ENCODE measurements at regions not wholly inside any gene's neighbourhood (a gene's known extent, or its start where the extent isn't known, plus 50 kb on each side); places are given as distances from the start of the nearest gene placed in this dataset.
"Not testable (repeated sequence)": the region's sequence is repeated elsewhere in the genome, so short reads cannot be mapped to it uniquely, and the experiment has no call there.

GRCh38 chr5:42317575-42317974 is 105.7 kb upstream of the GHR start:
- H3K4me3 ChIP-seq (ENCODE audit: insufficient read depth, low read length, poor library complexity, severe bottlenecking), result no peak overlapping the region

GRCh38 chr5:42319546-42319945 is 103.7 kb upstream of the GHR start:
- H3K9me3 ChIP-seq (ENCODE audit: insufficient read depth, low read length); H2AFZ ChIP-seq (ENCODE audit: low read depth, low read length, severe bottlenecking); H3K4me2 ChIP-seq (ENCODE audit: low read depth, low read length, poor library complexity, severe bottlenecking); H3K9ac ChIP-seq (ENCODE audit: low read length); H3K9me2 ChIP-seq (replicated peaks; ENCODE audit: insufficient read depth, low read length); H4K20me1 ChIP-seq (ENCODE audit: low read depth, low read length); H3F3A ChIP-seq (ENCODE audit: insufficient read depth); H3K4me3 ChIP-seq (ENCODE audit: insufficient read depth, low read length, poor library complexity, severe bottlenecking); H3K36me3 ChIP-seq (ENCODE audit: low read length); H3K79me2 ChIP-seq (ENCODE audit: insufficient read depth, low read length); H3K27ac ChIP-seq (ENCODE audit: low read depth, low read length); H3K27me3 ChIP-seq (ENCODE audit: low read length): not testable (repeated sequence)

More at GRCh38 chr5:42317575-42317974, 105.7 kb upstream of the GHR start:
- H3K27ac ChIP-seq (ENCODE audit: low read depth, low read length), result no peak overlapping the region
- no peak overlapping the region for H2AFZ ChIP-seq (ENCODE audit: low read depth, low read length, severe bottlenecking)
- H3K36me3 ChIP-seq (ENCODE audit: low read length), result no peaks in the 10 kb centered on the region
- no peak overlapping the region for H3K4me2 ChIP-seq (ENCODE audit: low read depth, low read length, poor library complexity, severe bottlenecking)
- no peaks in the 10 kb centered on the region for H3F3A ChIP-seq (ENCODE audit: insufficient read depth)
- H3K9me3 ChIP-seq (ENCODE audit: insufficient read depth, low read length), result no peaks in the 10 kb centered on the region
- H3K9ac ChIP-seq (ENCODE audit: low read length), result no peak overlapping the region
- no peaks in the 10 kb centered on the region for H3K27me3 ChIP-seq (ENCODE audit: low read length)
- no peaks in the 10 kb centered on the region for H3K79me2 ChIP-seq (ENCODE audit: insufficient read depth, low read length)
- TF ChIP-seq EZH2phosphoT487 (conservative IDR thresholded peaks at IDR 0.05; ENCODE audit: low read length), result no peak
- no peak for TF ChIP-seq CTCF (IDR thresholded peaks at IDR 0.05; ENCODE audit: insufficient read depth, low read length, poor library complexity, severe bottlenecking)
- no peaks in the 10 kb centered on the region for H3K9me2 ChIP-seq (replicated peaks; ENCODE audit: insufficient read depth, low read length)
- no peaks in the 10 kb centered on the region for H4K20me1 ChIP-seq (ENCODE audit: low read depth, low read length)

- no peaks in the 10 kb centered on the region for H4K20me1 ChIP-seq (ENCODE audit: low read depth, low read length)
- no peaks in the 10 kb centered on the region for H3F3A ChIP-seq (ENCODE audit: insufficient read depth)
- no peak overlapping the region for H3K4me2 ChIP-seq (ENCODE audit: low read depth, low read length, poor library complexity, severe bottlenecking)
- no peaks in the 10 kb centered on the region for H3K36me3 ChIP-seq (ENCODE audit: low read length)
- H3K9me3 ChIP-seq (ENCODE audit: insufficient read depth, low read length), result no peaks in the 10 kb centered on the region
- no peak overlapping the region for H2AFZ ChIP-seq (ENCODE audit: low read depth, low read length, severe bottlenecking)
- no peak overlapping the region for H3K4me3 ChIP-seq (ENCODE audit: insufficient read depth, low read length, poor library complexity, severe bottlenecking)
- no peak overlapping the region for H3K9ac ChIP-seq (ENCODE audit: low read length)
- no peak overlapping the region for H3K27ac ChIP-seq (ENCODE audit: low read depth, low read length)
- TF ChIP-seq EZH2phosphoT487 (conservative IDR thresholded peaks at IDR 0.05; ENCODE audit: low read length) (no peak), CTCF (IDR thresholded peaks at IDR 0.05; ENCODE audit: insufficient read depth, low read length, poor library complexity, severe bottlenecking) (no peak)
- H3K27me3 ChIP-seq (ENCODE audit: low read length), result no peaks in the 10 kb centered on the region
- H3K79me2 ChIP-seq (ENCODE audit: insufficient read depth, low read length), result no peaks in the 10 kb centered on the region
- H3K9me2 ChIP-seq (replicated peaks; ENCODE audit: insufficient read depth, low read length), result no peaks in the 10 kb centered on the region
These were observed 101.5 kb upstream of the GHR start for GRCh38 chr5:42321785-42322184.

GRCh38 chr5:42337143-42337542 is 86.1 kb upstream of the GHR start:
- no peak for TF ChIP-seq EZH2phosphoT487 (conservative IDR thresholded peaks at IDR 0.05; ENCODE audit: low read length)
- TF ChIP-seq CTCF (IDR thresholded peaks at IDR 0.05; ENCODE audit: insufficient read depth, low read length, poor library complexity, severe bottlenecking), result no peak
- Histone ChIP-seq H3K27me3 (ENCODE audit: low read length) (no peaks in the 10 kb centered on the region), H2AFZ (ENCODE audit: low read depth, low read length, severe bottlenecking) (no peak overlapping the region)

More at GRCh38 chr5:42337143-42337542, 86.1 kb upstream of the GHR start:
- no peaks in the 10 kb centered on the region for H3F3A ChIP-seq (ENCODE audit: insufficient read depth)
- H3K9me2 ChIP-seq (replicated peaks; ENCODE audit: insufficient read depth, low read length), result no peaks in the 10 kb centered on the region
- H3K36me3 ChIP-seq (ENCODE audit: low read length), result no peaks in the 10 kb centered on the region
- no peaks in the 10 kb centered on the region for H3K79me2 ChIP-seq (ENCODE audit: insufficient read depth, low read length)
- no peak overlapping the region for H3K9ac ChIP-seq (ENCODE audit: low read length)
- no peak overlapping the region for H3K27ac ChIP-seq (ENCODE audit: low read depth, low read length)
- H3K4me3 ChIP-seq (ENCODE audit: insufficient read depth, low read length, poor library complexity, severe bottlenecking), result no peak overlapping the region
- no peaks in the 10 kb centered on the region for H4K20me1 ChIP-seq (ENCODE audit: low read depth, low read length)
- H3K4me2 ChIP-seq (ENCODE audit: low read depth, low read length, poor library complexity, severe bottlenecking), result no peak overlapping the region
- H3K9me3 ChIP-seq (ENCODE audit: insufficient read depth, low read length), result no peaks in the 10 kb centered on the region
